ENCODE measurements at regions not wholly inside any gene's neighbourhood (a gene's known extent, or its start where the extent isn't known, plus 50 kb on each side); places are given as distances from the start of the nearest gene placed in this dataset.

DNA sequence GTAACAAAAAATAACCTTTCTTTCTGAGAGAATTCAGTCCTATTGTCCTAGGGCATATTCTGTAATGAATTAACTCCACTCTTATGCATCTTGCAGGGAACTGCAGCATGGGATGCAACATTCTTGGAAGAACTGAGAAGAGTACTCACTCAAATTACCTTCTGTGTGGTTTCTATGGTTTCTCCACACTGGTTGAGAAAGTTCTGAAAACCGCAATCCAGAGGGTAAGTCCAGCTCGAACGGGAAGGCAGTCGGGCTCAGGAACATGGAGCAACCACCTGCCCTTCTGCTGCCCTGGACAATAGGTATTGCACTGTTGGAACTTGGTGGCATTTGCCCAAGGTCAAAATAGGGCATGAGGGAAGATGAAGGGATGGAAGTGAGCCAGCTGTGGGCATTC lies 59.6 kb upstream of the CDK13 start:
- no peak for DNase-seq

DNA sequence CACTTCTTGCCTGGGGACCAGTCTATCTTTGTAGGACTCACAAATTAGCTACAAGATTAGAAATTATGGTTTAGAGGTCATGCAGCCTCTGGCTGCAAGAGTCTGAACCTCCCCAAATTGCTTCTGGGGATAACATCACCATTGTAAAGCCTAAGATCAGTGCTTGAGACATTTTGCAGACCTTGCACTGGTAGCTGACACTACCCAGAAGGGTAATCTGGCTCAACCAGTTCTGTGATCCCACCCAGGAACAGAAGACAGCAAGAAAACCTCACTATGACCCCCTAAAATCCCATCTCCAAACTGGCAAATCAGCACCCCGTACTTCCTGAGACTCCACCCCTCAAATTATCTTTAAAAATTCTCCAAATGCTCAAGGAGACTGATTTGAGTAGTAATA lies 58.2 kb upstream of the CDK13 start:
- DNase-seq: no peak

DNA sequence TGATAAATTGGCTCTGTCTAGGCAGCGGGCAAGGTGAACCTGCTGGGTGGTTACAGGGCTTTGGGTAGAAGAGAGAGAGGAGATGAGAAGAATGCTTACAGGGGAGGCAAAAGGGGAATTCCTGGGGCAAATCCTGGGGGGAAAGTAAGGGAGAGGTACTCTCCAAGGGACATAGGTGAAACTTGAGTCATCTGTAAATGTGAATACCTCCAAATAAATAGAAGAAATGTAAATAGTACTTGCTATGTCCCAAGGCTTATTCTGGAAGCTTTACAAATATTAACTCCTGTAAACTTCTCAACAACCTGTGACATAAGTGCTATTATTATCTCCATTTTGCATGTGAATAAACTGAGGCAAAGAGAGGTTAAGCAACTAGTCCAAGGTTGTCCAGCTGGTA lies 57.7 kb upstream of the CDK13 start:
- no peak for DNase-seq

DNA sequence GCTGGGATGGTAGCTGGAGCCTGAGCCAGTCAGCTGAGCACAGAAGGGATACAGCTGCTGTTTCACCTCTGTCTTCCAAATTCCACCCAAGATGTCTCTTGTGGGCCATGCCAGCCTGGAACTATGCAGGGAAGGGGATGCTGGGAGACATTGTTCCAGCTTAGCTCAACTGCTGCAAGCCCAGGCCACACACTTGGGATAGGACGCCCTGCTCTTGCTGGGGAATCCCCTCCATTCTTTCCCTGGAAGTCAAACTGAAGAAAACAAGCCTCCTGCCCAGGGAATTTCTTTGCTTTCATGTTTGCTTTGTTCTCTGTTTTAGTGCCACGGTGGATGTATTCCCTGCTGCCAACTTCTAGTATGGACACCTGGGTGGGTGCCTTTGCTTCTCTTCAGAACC lies 55.2 kb upstream of the CDK13 start:
- DNase-seq: no peak

DNA sequence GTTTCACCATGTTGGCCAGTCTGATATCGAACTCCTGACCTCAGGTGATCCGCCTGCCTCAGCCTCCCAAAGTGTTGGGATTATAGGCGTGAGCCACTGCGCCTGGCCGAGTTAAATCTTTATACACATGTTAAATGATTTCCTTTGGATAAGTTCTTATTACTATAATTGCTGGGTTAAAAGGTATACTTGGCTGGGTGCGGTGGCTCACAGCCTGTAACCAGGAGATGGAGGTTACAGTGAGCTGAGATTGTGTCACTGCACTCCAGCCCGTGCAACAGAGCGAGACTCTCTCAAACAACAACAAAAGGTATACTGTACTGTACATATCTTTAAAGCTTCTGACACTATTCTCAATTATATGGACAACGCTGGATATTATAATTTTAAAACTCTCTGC lies 53.2 kb upstream of the CDK13 start:
- no peak for DNase-seq

DNA sequence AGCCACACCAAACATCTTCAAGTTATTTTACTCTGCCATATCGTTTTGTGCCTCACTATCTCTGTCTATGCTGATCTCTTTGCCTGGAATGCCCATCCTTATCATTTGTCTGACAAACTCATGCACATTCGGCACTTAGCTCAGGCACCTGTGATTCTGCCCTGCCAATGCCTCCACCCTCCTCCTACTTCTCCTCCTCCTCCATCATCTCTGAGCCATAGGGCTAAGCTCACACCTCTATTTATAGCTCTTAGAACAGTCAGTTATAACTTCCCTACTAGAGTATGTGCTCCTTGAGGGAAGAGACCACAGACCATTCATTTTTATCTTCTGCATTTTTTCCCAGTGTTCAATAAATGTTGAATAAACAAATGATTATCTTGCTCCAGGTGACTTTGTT lies 51.2 kb upstream of the CDK13 start:
- peak; percentile 35 for DNase-seq
